OCI-LY7 (cell line): ENCODE measurements at regions not wholly inside any gene's neighbourhood (a gene's known extent, or its start where the extent isn't known, plus 50 kb on each side); places are given as distances from the start of the nearest gene placed in this dataset.
"Not testable (repeated sequence)": the region's sequence is repeated elsewhere in the genome, so short reads cannot be mapped to it uniquely, and the experiment has no call there.

Experiments used
- EZH2phosphoT487 ChIP-seq: fragments of 200-600 bp; sonication (generic); IDR thresholded peaks from 2 replicates; pipeline ENCODE4 v1.6.1; 2018; ENCODE audit warnings: low read depth, borderline replicate concordance, mild to moderate bottlenecking, mixed run types, antibody characterized with exemption, low read length, moderate library complexity, mixed read lengths
- TF ChIP-seq, protein P1 (sequence below): fragments of 200-600 bp; sonication (generic); conservative IDR thresholded peaks from 2 replicates; pipeline ENCODE4 v1.5.1; 2014; ENCODE audit warnings: mild to moderate bottlenecking, antibody characterized with exemption, low read length, moderate library complexity, mixed read lengths

- TF ChIP-seq, protein P1, sequence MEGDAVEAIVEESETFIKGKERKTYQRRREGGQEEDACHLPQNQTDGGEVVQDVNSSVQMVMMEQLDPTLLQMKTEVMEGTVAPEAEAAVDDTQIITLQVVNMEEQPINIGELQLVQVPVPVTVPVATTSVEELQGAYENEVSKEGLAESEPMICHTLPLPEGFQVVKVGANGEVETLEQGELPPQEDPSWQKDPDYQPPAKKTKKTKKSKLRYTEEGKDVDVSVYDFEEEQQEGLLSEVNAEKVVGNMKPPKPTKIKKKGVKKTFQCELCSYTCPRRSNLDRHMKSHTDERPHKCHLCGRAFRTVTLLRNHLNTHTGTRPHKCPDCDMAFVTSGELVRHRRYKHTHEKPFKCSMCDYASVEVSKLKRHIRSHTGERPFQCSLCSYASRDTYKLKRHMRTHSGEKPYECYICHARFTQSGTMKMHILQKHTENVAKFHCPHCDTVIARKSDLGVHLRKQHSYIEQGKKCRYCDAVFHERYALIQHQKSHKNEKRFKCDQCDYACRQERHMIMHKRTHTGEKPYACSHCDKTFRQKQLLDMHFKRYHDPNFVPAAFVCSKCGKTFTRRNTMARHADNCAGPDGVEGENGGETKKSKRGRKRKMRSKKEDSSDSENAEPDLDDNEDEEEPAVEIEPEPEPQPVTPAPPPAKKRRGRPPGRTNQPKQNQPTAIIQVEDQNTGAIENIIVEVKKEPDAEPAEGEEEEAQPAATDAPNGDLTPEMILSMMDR, result not testable (repeated sequence)
- not testable (repeated sequence) for TF ChIP-seq EZH2phosphoT487
These were observed 120.3 kb upstream of the CFAP20DC start for GRCh38 chr3:59170166-59170565.
